Left renal cortex interstitium (tissue), 4 donors: ENCODE measurements at regions not wholly inside any gene's neighbourhood (a gene's known extent, or its start where the extent isn't known, plus 50 kb on each side); places are given as distances from the start of the nearest gene placed in this dataset.

Experiments
- DNase-seq, 4 donors: peaks; one replicate each; pipeline ENCODE4 v3.0.0-alpha.2; 2013; ENCODE audit warnings: low read depth in 4 of 4, low spot score in 2 of 4, missing footprints in 1 of 4

- peak in 2 of 4 donors; percentile 3 to 8 for DNase-seq
Observed at GRCh38 chr4:45795135-45795534, 328.7 kb downstream of the GABRG1 start.

- no peak for DNase-seq
Observed at GRCh38 chr4:45778514-45778913, 345.3 kb downstream of the GABRG1 start.

- DNase-seq = no peak
Observed at GRCh38 chr4:45776146-45776545, 347.7 kb downstream of the GABRG1 start.

- DNase-seq = no peak
Observed at GRCh38 chr4:45770958-45771357, 352.9 kb downstream of the GABRG1 start.

GRCh38 chr4:45765521-45765920 is 358.3 kb downstream of the GABRG1 start:
- DNase-seq = no peak

GRCh38 chr4:45751877-45752530 is 371.9 kb downstream of the GABRG1 start:
- DNase-seq = no peak

- DNase-seq = no peak
Observed at GRCh38 chr4:45750721-45751120, 373.1 kb downstream of the GABRG1 start.

- no peak for DNase-seq
Observed at GRCh38 chr4:45745741-45746140, 378.1 kb downstream of the GABRG1 start.

GRCh38 chr4:45741897-45742296 is 382.0 kb downstream of the GABRG1 start:
- DNase-seq = no peak

- no peak for DNase-seq
Observed at GRCh38 chr4:45732161-45732560, 391.7 kb downstream of the GABRG1 start.

- DNase-seq = no peak
Observed at GRCh38 chr4:45716093-45716492, 407.8 kb downstream of the GABRG1 start.

- DNase-seq = no peak
Observed at GRCh38 chr4:45713996-45714395, 409.9 kb downstream of the GABRG1 start.

- DNase-seq = no peak
Observed at GRCh38 chr4:45701621-45702020, 422.2 kb downstream of the GABRG1 start.

GRCh38 chr4:45693746-45694145 is 430.1 kb downstream of the GABRG1 start:
- DNase-seq = no peak

GRCh38 chr4:45692131-45692735 is 431.6 kb downstream of the GABRG1 start:
- no peak for DNase-seq

GRCh38 chr4:45688341-45688740 is 435.5 kb downstream of the GABRG1 start:
- DNase-seq = no peak

- no peak for DNase-seq
Observed at GRCh38 chr4:45679411-45679810, 444.4 kb downstream of the GABRG1 start.

GRCh38 chr4:45668128-45668527 is 455.7 kb downstream of the GABRG1 start:
- no peak for DNase-seq

GRCh38 chr4:45663628-45664081 is 460.2 kb downstream of the GABRG1 start:
- DNase-seq = no peak

GRCh38 chr4:45663003-45663402 is 460.9 kb downstream of the GABRG1 start:
- DNase-seq = peak in 2 of 4 donors; percentile 0 to 9

GRCh38 chr4:45661893-45662292 is 462.0 kb downstream of the GABRG1 start:
- no peak for DNase-seq

- no peak for DNase-seq
Observed at GRCh38 chr4:45650545-45650944, 473.3 kb downstream of the GABRG1 start.
